ENCODE measurements at regions not wholly inside any gene's neighbourhood (a gene's known extent, or its start where the extent isn't known, plus 50 kb on each side); places are given as distances from the start of the nearest gene placed in this dataset.

DNA sequence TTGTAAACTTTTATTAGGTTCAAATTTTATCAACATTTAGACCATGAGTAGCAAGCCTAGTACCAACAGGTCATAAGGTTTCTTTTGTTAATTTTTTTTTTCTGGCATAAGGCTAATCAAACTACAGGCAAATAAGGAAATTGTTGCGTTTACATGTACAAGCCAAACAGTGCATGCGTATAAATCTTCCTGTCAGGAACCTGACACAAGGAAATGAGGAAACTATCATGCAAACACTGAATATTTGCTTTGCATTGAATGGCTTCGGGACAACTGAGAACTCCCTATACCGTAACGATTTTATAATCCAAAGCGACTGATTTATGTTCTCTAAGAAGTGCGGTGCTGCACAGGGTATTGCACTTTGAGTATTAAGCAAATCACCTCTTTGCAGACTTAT, 133.0 kb upstream of the TRPC4 start:
- H3K14ac ChIP-seq (replicated peaks; ENCODE audit: low read depth, low read length): no peak overlapping the region
- no peak overlapping the region for H4K91ac ChIP-seq (ENCODE audit: insufficient read depth, low read depth, low read length)
- no peak overlapping the region for H4K8ac ChIP-seq (ENCODE audit: low read depth in 2 of 2, low read length in 2 of 2)
- no peak overlapping the region for H3K23ac ChIP-seq (ENCODE audit: low read depth, low read length)
- no peak overlapping the region for H3K56ac ChIP-seq (ENCODE audit: extremely low read depth, insufficient read depth, low read length)
- in situ Hi-C loops (cut with MboI; ENCODE audit: low sequenced_read_pairs) (no loop called here), intact Hi-C loops (cut with micrococcal nuclease) (no loop called here), dilution Hi-C loops (cut with HindIII; ENCODE audit: low sequenced_read_pairs, unreplicated experiment) (no loop called here)
- no peak overlapping the region for H3K27ac ChIP-seq (ENCODE audit: insufficient read depth, low read length)
- no peak overlapping the region for H3K9ac ChIP-seq (ENCODE audit: low read depth, low read length)
- no peaks in the 10 kb centered on the region for H3K4me1 ChIP-seq (ENCODE audit: control insufficient read depth, insufficient read depth, low read length)
- no peaks in the 10 kb centered on the region for H3K9me1 ChIP-seq (ENCODE audit: insufficient read depth, low read length)
- no TSS peak for BruUV-seq (replicated peaks)
- H3K27me3 ChIP-seq (ENCODE audit: control insufficient read depth, insufficient read depth, low read length): no peaks in the 10 kb centered on the region
- 63% methylated on average over 1 of the region's 7 CpGs; no CpG with 5 or more reads in 1 of the 2 experiments for WGBS, 2 experiments (ENCODE audit: extremely low coverage in 2 of 2, insufficient read length in 1 of 2)
- no peak overlapping the region for H3K4ac ChIP-seq (ENCODE audit: low read depth, low read length)
- DNase-seq (no peak), ATAC-seq (ENCODE audit: low read depth) (no peak)
- H4K20me1 ChIP-seq (ENCODE audit: insufficient read depth, low read length): no peaks in the 10 kb centered on the region
- no peaks in the 10 kb centered on the region for H3K9me3 ChIP-seq (ENCODE audit: control insufficient read depth, insufficient read depth, low read length)
- H2BK120ac ChIP-seq (ENCODE audit: low read depth, low read length): no peak overlapping the region
- ChIA-PET CTCF (no interaction called here), POLR2A (ENCODE audit: unreplicated experiment) (no interaction called here)
- H2BK20ac ChIP-seq (ENCODE audit: low read depth, low read length): no peak overlapping the region
- H3K4me3 ChIP-seq (ENCODE audit: insufficient read depth, low read depth, low read length): no peak overlapping the region
- no peak overlapping the region for H2BK5ac ChIP-seq (ENCODE audit: low read depth, low read length, poor library complexity, severe bottlenecking)
- H3K4me2 ChIP-seq (ENCODE audit: low read depth, low read length): no peak overlapping the region
- TF ChIP-seq CTCF (conservative IDR thresholded peaks at IDR 0.05; ENCODE audit: low read depth, low read length) (no peak), RFX5 (IDR thresholded peaks at IDR 0.05; ENCODE audit: low read depth, low read length) (no peak), FOS (IDR thresholded peaks at IDR 0.05; ENCODE audit: low read depth, low read length) (no peak), POLR2A (IDR thresholded peaks at IDR 0.05; ENCODE audit: low read depth, low read length) (no peak), NFE2L2 (IDR thresholded peaks at IDR 0.05; ENCODE audit: low read depth, low read length) (no peak)
- no peak overlapping the region for H2AK5ac ChIP-seq (ENCODE audit: low read depth, low read length)
- no peak overlapping the region for H4K5ac ChIP-seq (ENCODE audit: low read depth, low read length)
- H2BK15ac ChIP-seq (ENCODE audit: low read depth, low read length): no peak overlapping the region
- H3K36me3 ChIP-seq (ENCODE audit: control insufficient read depth, insufficient read depth, low read length): no peaks in the 10 kb centered on the region
- H3K18ac ChIP-seq (ENCODE audit: low read depth, low read length): no peak overlapping the region
- H3K79me1 ChIP-seq (ENCODE audit: low read depth in 1 of 2, low read length in 2 of 2): no peaks in the 10 kb centered on the region
- no peak overlapping the region for H2AK9ac ChIP-seq (replicated peaks; ENCODE audit: low read depth, low read length, poor library complexity)
- no peak overlapping the region for H2AFZ ChIP-seq (replicated peaks; ENCODE audit: low read length, poor library complexity)
